Motor neuron (in vitro differentiated cells): ENCODE measurements at regions not wholly inside any gene's neighbourhood (a gene's known extent, or its start where the extent isn't known, plus 50 kb on each side); places are given as distances from the start of the nearest gene placed in this dataset.

Experiments used
- ATAC-seq, 8 experiments: fragments of 200-7000 bp; cut with Tn5 transposase; replicated peaks in 6 of 8; 2 replicates each; pipeline ENCODE4 v1.8.0; 2021; ENCODE audit warnings: mild to moderate bottlenecking in 8 of 8, moderate library complexity in 8 of 8
- H3K27ac ChIP-seq, 2 donors: fragments of 250-450 bp; sonication (Bioruptor Pico); 2 replicates each; pipeline ENCODE4 v1.9.0; 2021; ENCODE audit warnings: antibody characterized with exemption in 2 of 2, mild to moderate bottlenecking in 2 of 2, moderate library complexity in 1 of 2
- H3K4me1 ChIP-seq, 2 donors: fragments of 250-450 bp; sonication (Bioruptor Pico); replicated peaks in 1 of 2; 2 replicates each; pipeline ENCODE4 v1.6.1; 2021; ENCODE audit warnings: antibody characterized with exemption in 2 of 2, mild to moderate bottlenecking in 2 of 2, moderate library complexity in 1 of 2
- H3K4me3 ChIP-seq, 5 donors: fragments of 250-450 bp; sonication (Bioruptor Pico); 2 replicates each; pipeline ENCODE4 v1.9.0; 2021; ENCODE audit warnings: antibody characterized with exemption in 5 of 5, mild to moderate bottlenecking in 5 of 5, moderate library complexity in 4 of 5
- WGBS, 10 experiments: fragments of 450-650 bp; shearing (Covaris generic); methylation state at CpG; one replicate each; pipeline ENCODE4 v1.0.0; 2022; 5-methylcytosine and 5-hydroxymethylcytosine counted together
- in situ Hi-C, 9 experiments: fragments of 400-800 bp; cut with MboI; loops; one replicate each; pipeline ENCODE4 v1.15.0; 2021; ENCODE audit warnings: low sequenced_read_pairs in 9 of 9, low pct_unique_long_range_greater_than_20kb in 2 of 9; ENCODE audit not compliant: unreplicated experiment in 9 of 9

DNA sequence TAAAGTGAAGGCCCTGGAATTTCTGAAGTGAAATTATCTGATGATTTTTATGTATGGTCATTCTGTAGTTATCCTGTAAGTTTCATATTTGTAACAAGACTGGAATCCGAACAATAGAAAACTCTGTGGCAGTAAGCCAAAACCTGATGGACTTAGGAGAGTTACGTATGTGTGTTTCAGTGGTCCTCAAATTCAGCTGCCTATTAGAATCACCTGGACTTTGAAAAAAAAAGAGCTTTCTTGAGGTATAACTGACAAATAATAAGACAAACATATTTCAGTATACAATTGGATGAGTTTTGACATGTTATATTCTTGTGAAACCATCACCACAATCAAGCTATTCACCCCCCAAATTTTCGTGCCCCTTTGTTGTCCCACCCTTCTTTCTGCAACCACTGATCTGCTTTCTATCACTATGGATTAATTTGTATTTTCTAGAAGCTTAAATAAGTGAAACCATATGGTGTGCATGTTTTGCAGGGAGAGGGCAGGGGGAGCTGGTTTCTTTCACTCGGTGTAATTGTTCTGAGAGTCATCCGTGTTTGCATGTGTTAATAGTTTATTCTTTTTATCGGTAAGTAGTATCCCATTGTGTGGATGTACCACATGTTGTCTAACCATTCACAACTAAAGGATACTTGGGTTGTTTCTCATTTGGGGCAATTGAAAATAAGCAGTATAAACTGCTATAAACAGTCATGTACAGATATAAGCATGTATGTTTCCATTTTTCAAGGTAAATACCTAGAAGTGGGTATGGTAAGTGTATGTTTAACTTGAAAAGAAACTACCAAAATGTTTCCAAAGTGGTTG lies 50.2 kb upstream of the EML4 start:
- 40 to 100% (median 92%) methylated on average over 1 to 4 of the region's 6 CpGs; no CpG with 5 or more reads in 3 of the 10 experiments for WGBS, 10 experiments
- in situ Hi-C loops, result loop anchor here in 2 of 9 experiments (25.0 kb wide), 2 partner anchors 193 to 243 kb away; partner anchors contain the start of gene COX7A2L (in 1 of the 2)
- ATAC-seq, result no peak
- H3K4me1 ChIP-seq, result peaks cover 0 to 4% of the 10 kb centered on the region in 2 donors
- no peak overlapping the region for H3K27ac ChIP-seq
- no peak overlapping the region for H3K4me3 ChIP-seq
